DOHH2 (cell line): ENCODE measurements at regions not wholly inside any gene's neighbourhood (a gene's known extent, or its start where the extent isn't known, plus 50 kb on each side); places are given as distances from the start of the nearest gene placed in this dataset.

Experiments
- H3F3A ChIP-seq: fragments of 200-600 bp; sonication (generic), shearing (Covaris generic); 2 replicates; pipeline ENCODE4 v1.6.0; 2016; ENCODE audit warnings: antibody characterized with exemption, mild to moderate bottlenecking; ENCODE audit not compliant: control insufficient read depth, insufficient read depth
- H3K27ac ChIP-seq: fragments of 200-600 bp; sonication (generic); 2 replicates; pipeline ENCODE4 v1.5.1; 2014; ENCODE audit warnings: low read depth, mild to moderate bottlenecking, low read length, moderate library complexity
- H3K27me3 ChIP-seq: fragments of 200-600 bp; sonication (generic); 2 replicates; pipeline ENCODE4 v1.6.1; 2014; ENCODE audit warnings: mild to moderate bottlenecking, low read length, mixed read lengths; ENCODE audit not compliant: control insufficient read depth
- H3K36me3 ChIP-seq: fragments of 200-600 bp; sonication (generic); 2 replicates; pipeline ENCODE4 v1.6.1; 2014; ENCODE audit warnings: mild to moderate bottlenecking, low read length, moderate library complexity, mixed read lengths; ENCODE audit not compliant: control insufficient read depth
- H3K4me1 ChIP-seq: fragments of 200-600 bp; sonication (generic); 2 replicates; pipeline ENCODE4 v1.6.1; 2014; ENCODE audit warnings: mild to moderate bottlenecking, low read length, mixed read lengths; ENCODE audit not compliant: control insufficient read depth
- H3K4me2 ChIP-seq: fragments of 200-600 bp; sonication (generic); 2 replicates; pipeline ENCODE4 v1.6.0; 2014; ENCODE audit warnings: mild to moderate bottlenecking, low read length, moderate library complexity
- H3K4me3 ChIP-seq: fragments of 200-600 bp; sonication (generic); 2 replicates; pipeline ENCODE4 v1.5.1; 2014; ENCODE audit warnings: mild to moderate bottlenecking, low read length, mixed read lengths
- H3K79me2 ChIP-seq: fragments of 200-600 bp; sonication (generic); 2 replicates; pipeline ENCODE4 v1.6.1; 2014; ENCODE audit warnings: mild to moderate bottlenecking, low read length, mixed read lengths; ENCODE audit not compliant: control insufficient read depth
- H3K9me2 ChIP-seq: fragments of 200-600 bp; sonication (generic); replicated peaks from 2 replicates; pipeline ENCODE4 v1.6.1; 2014; ENCODE audit warnings: mild to moderate bottlenecking, low read length, mixed read lengths; ENCODE audit not compliant: control insufficient read depth
- H3K9me3 ChIP-seq: fragments of 200-600 bp; sonication (generic); 2 replicates; pipeline ENCODE4 v1.6.1; 2014; ENCODE audit warnings: antibody characterized with exemption, low read length, mixed read lengths; ENCODE audit not compliant: control insufficient read depth, insufficient read depth
- H4K20me1 ChIP-seq: fragments of 200-600 bp; sonication (generic); 2 replicates; pipeline ENCODE4 v1.6.0; 2014; ENCODE audit warnings: low read depth, mild to moderate bottlenecking, antibody characterized with exemption, low read length, moderate library complexity; ENCODE audit not compliant: control insufficient read depth, insufficient read depth
- CTCF ChIP-seq: fragments of 200-600 bp; sonication (generic); IDR thresholded peaks from one replicate; pipeline ENCODE4 v1.5.1; 2014; ENCODE audit warnings: antibody characterized with exemption, mild to moderate bottlenecking, low read depth, low read length; ENCODE audit not compliant: poor library complexity, severe bottlenecking
- EZH2phosphoT487 ChIP-seq: fragments of 200-600 bp; sonication (generic); IDR thresholded peaks from 2 replicates; pipeline ENCODE4 v1.6.1; 2017; ENCODE audit warnings: borderline replicate concordance, mild to moderate bottlenecking, antibody characterized with exemption, low read length, moderate library complexity, mixed read lengths

DNA sequence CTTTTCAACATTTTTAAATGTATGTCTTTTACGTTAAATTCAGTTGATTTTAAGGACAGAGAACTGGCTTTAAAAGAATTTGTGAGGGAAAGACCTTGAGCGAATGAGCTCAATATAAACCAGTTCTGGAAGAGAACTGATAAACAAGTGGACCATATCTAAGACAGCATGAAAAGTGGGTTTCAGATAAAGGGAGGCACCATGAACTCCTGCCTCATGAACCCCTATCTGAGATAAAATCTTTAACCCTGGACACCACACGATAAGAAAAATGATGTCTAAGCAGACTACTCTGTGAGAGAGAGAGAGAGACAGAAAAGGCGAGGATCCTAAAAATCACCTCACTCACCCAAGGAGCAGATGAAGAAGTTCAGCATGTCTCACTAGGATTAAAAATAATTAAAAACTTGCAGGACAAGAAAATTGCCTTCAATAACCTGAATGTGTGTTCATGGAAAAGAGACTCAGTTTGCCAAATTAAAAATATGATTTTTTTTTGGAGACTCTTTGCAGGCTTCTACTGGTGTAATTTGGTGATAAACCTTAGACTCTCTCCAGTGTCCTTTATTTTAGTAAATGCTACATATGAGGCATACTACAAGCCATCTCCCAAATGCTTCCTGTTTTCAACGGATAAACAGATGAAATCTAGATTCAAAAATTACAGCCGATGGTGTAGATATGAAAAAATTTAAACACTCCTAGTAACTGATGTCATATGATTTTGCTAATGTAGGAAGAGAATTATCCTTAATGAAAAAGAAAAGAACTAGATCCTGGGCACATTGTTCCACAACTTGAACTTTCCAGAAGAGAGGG lies 299.5 kb downstream of the ADGB start:
- H3K27me3 ChIP-seq: peaks cover 4% of the 10 kb centered on the region; the same call in 1 of the 2 replicates
- H3K9me2 ChIP-seq: no peaks in the 10 kb centered on the region
- H3K4me2 ChIP-seq: no peak overlapping the region
- no peaks in the 10 kb centered on the region for H3K9me3 ChIP-seq
- no peaks in the 10 kb centered on the region for H3K79me2 ChIP-seq
- H3F3A ChIP-seq: no peaks in the 10 kb centered on the region
- no peaks in the 10 kb centered on the region for H3K4me1 ChIP-seq
- no peak overlapping the region for H3K4me3 ChIP-seq
- no peaks in the 10 kb centered on the region for H4K20me1 ChIP-seq
- H3K36me3 ChIP-seq: no peaks in the 10 kb centered on the region
- TF ChIP-seq EZH2phosphoT487 (no peak), CTCF (no peak)
- no peak overlapping the region for H3K27ac ChIP-seq

GRCh38 chr6:146898888-146899227 lies 300.1 kb downstream of the ADGB start:
- no peaks in the 10 kb centered on the region for H3K9me2 ChIP-seq
- no peaks in the 10 kb centered on the region for H3K9me3 ChIP-seq
- TF ChIP-seq EZH2phosphoT487: no peak
- TF ChIP-seq CTCF: no peak
- H3K4me3 ChIP-seq: no peak overlapping the region
- no peaks in the 10 kb centered on the region for H3K36me3 ChIP-seq
- no peak overlapping the region for H3K4me2 ChIP-seq
- no peak overlapping the region for H3K27ac ChIP-seq
- peaks cover 4% of the 10 kb centered on the region; the same call in 1 of the 2 replicates for H3K27me3 ChIP-seq
- H3K79me2 ChIP-seq: no peaks in the 10 kb centered on the region
- no peaks in the 10 kb centered on the region for H3K4me1 ChIP-seq
- H3F3A ChIP-seq: no peaks in the 10 kb centered on the region
- no peaks in the 10 kb centered on the region for H4K20me1 ChIP-seq

- H3K27ac ChIP-seq: no peak overlapping the region
- no peaks in the 10 kb centered on the region for H3K27me3 ChIP-seq
- no peaks in the 10 kb centered on the region for H3K36me3 ChIP-seq
- no peak overlapping the region for H3K4me2 ChIP-seq
- H3K9me2 ChIP-seq: no peaks in the 10 kb centered on the region
- H3K4me1 ChIP-seq: no peaks in the 10 kb centered on the region
- TF ChIP-seq CTCF (no peak), EZH2phosphoT487 (no peak)
- H3K79me2 ChIP-seq: no peaks in the 10 kb centered on the region
- H4K20me1 ChIP-seq: no peaks in the 10 kb centered on the region
- no peaks in the 10 kb centered on the region for H3K9me3 ChIP-seq
- H3K4me3 ChIP-seq: no peak overlapping the region
- no peaks in the 10 kb centered on the region for H3F3A ChIP-seq
Measured at GRCh38 chr6:146901940-146902816, 302.0 kb upstream of the STXBP5 start.
